ENCODE measurements at regions not wholly inside any gene's neighbourhood (a gene's known extent, or its start where the extent isn't known, plus 50 kb on each side); places are given as distances from the start of the nearest gene placed in this dataset.
"Not testable (repeated sequence)": the region's sequence is repeated elsewhere in the genome, so short reads cannot be mapped to it uniquely, and the experiment has no call there.

DNA sequence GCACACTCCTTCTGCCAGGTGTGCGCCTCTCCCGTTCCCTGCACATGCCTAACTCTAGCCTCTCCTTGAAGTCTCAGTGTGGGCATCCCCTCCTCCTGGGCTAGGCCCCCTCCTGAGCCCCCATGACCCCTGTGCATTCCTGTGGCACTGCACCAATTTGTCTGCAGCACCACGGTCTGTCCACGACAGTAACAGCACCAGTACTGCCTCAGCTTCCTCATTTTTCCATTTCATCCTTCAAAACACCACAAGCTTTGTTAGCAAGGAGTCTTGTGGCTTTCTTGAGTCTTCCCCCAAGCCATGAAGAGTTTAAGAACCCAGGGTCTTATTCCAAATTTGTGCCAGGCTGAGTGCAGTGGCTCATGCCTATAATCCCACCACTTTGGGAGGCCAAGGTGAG, 182.4 kb downstream of the TBC1D2B start:
- not testable (repeated sequence) for H3K27ac ChIP-seq (ENCODE audit: low read length); H3K36me3 ChIP-seq (ENCODE audit: control insufficient read depth in 2 of 2, insufficient read depth in 2 of 2, low read length in 2 of 2); H3K9me3 ChIP-seq (ENCODE audit: control insufficient read depth in 2 of 2, low read length in 2 of 2); H3K9ac ChIP-seq (ENCODE audit: low read length in 2 of 2); H3K4me3 ChIP-seq (ENCODE audit: low read length in 2 of 2); H3K4me1 ChIP-seq (ENCODE audit: control insufficient read depth, insufficient read depth, low read length); H3K27me3 ChIP-seq (ENCODE audit: control insufficient read depth in 1 of 2, insufficient read depth in 2 of 2, low read length in 2 of 2)

- H3K36me3 ChIP-seq (ENCODE audit: control insufficient read depth in 2 of 2, insufficient read depth in 2 of 2, low read length in 2 of 2); H3K4me1 ChIP-seq (ENCODE audit: control insufficient read depth, insufficient read depth, low read length); H3K27ac ChIP-seq (ENCODE audit: low read length); H3K9me3 ChIP-seq (ENCODE audit: control insufficient read depth in 2 of 2, low read length in 2 of 2); H3K4me3 ChIP-seq (ENCODE audit: low read length in 2 of 2); H3K9ac ChIP-seq (ENCODE audit: low read length in 2 of 2); H3K27me3 ChIP-seq (ENCODE audit: control insufficient read depth in 1 of 2, insufficient read depth in 2 of 2, low read length in 2 of 2): not testable (repeated sequence)
These were observed 183.6 kb downstream of the TBC1D2B start for GRCh38 chr15:77893671-77894640.

GRCh38 chr15:77893246-77893645, 184.3 kb downstream of the TBC1D2B start:
- H3K9me3 ChIP-seq (ENCODE audit: control insufficient read depth in 2 of 2, low read length in 2 of 2); H3K9ac ChIP-seq (ENCODE audit: low read length in 2 of 2); H3K27me3 ChIP-seq (ENCODE audit: control insufficient read depth in 1 of 2, insufficient read depth in 2 of 2, low read length in 2 of 2); H3K4me3 ChIP-seq (ENCODE audit: low read length in 2 of 2); H3K4me1 ChIP-seq (ENCODE audit: control insufficient read depth, insufficient read depth, low read length); H3K36me3 ChIP-seq (ENCODE audit: control insufficient read depth in 2 of 2, insufficient read depth in 2 of 2, low read length in 2 of 2); H3K27ac ChIP-seq (ENCODE audit: low read length): not testable (repeated sequence)

DNA sequence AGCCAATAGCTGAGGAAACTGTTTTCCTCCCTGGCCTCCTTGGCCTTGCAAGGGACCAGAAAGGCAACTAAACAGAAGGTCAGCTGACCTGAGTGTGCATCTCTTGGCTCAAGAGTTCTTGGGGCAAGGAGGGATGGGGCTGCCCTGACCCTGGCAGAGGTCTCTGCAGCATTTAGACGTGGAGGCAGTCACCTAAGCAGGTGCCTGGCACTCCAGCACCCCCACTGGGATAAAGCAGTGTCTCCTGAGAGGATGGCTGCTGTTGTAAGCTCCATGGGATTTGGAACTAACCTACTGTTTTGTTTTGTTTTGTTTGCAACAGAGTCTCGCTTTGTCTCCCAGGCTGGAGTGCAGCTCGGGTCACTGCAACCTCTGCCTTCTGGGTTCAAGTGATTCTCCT, 185.2 kb downstream of the TBC1D2B start:
- no peak overlapping the region for H3K27ac ChIP-seq (ENCODE audit: low read length)
- peaks cover 2% of the 10 kb centered on the region for H3K4me1 ChIP-seq (ENCODE audit: control insufficient read depth, insufficient read depth, low read length)
- no peaks in the 10 kb centered on the region for H3K36me3 ChIP-seq (ENCODE audit: control insufficient read depth in 2 of 2, insufficient read depth in 2 of 2, low read length in 2 of 2)
- H3K27me3 ChIP-seq (ENCODE audit: control insufficient read depth in 1 of 2, insufficient read depth in 2 of 2, low read length in 2 of 2), result no peaks in the 10 kb centered on the region
- H3K4me3 ChIP-seq (ENCODE audit: low read length in 2 of 2), result no peak overlapping the region
- H3K9ac ChIP-seq (ENCODE audit: low read length in 2 of 2), result no peak overlapping the region
- H3K9me3 ChIP-seq (ENCODE audit: control insufficient read depth in 2 of 2, low read length in 2 of 2), result no peaks in the 10 kb centered on the region

DNA sequence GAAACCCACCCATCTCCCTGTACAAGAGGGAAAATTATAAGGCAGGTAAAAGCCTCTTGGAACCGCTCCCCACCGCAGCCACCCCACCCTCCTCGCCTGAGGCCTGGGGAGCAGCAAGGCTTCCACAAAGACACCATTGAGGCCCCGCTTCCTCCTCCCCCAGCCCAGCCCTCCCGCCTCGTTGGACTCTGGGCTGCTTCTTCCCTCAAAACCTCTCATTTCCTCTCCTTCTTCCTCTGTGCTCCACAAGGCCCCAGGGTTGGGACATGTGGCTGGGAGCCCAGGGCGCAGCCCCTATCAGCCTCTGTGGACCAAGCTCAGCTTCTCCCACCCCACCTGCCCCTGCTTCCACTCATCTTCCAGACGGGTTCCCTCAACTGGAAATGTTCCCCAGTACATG, 185.6 kb downstream of the TBC1D2B start:
- H3K4me1 ChIP-seq (ENCODE audit: control insufficient read depth, insufficient read depth, low read length); H3K9ac ChIP-seq (ENCODE audit: low read length in 2 of 2); H3K27ac ChIP-seq (ENCODE audit: low read length): not testable (repeated sequence)

DNA sequence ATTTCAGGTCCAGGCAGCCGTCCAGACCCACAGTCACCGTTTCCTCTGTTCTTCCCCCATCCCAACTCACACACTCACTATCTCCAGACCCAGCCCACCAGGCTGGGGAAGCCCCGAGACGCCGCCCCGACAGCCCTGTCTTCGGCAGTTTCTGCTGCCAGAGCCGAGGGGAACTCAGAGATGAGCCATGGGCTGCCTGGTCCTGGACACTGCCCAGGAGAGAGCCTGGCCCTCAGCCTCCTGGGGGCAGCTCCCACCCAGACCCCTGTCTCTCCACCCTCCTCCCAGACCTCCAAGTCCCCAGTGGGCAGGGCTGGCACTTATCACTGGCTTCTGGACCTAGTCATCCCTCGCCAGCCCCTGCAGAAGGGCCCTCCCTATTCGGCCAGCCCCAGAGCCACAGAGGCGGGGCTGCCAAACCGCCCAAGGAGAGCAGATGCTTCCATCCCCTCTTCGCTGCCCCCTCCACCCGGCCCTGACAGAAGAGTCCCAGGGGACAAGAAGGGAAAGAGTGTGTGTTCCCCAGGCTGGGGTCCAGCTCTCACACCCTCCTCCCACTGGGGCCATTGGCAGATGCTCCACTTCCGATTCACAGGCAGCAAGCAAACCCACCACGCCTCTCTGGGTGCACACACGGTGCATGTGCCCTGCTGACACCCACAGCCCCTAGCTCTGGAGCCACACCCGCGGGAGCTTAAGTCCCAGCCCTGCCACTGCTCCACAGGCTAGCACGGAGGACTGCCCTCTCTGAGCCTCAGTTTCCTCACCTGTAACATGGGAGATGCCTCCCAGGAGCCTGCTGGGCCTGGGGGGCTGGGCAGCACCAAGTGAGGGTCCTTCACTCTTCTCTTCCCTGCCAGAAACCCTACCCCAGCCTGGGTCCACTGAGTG, 186.4 kb downstream of the TBC1D2B start:
- H3K27ac ChIP-seq (ENCODE audit: low read length); H3K9ac ChIP-seq (ENCODE audit: low read length in 2 of 2); H3K4me3 ChIP-seq (ENCODE audit: low read length in 2 of 2); H3K36me3 ChIP-seq (ENCODE audit: control insufficient read depth in 2 of 2, insufficient read depth in 2 of 2, low read length in 2 of 2); H3K4me1 ChIP-seq (ENCODE audit: control insufficient read depth, insufficient read depth, low read length); H3K27me3 ChIP-seq (ENCODE audit: control insufficient read depth in 1 of 2, insufficient read depth in 2 of 2, low read length in 2 of 2); H3K9me3 ChIP-seq (ENCODE audit: control insufficient read depth in 2 of 2, low read length in 2 of 2): not testable (repeated sequence)

More for the DNA sequence above, 185.6 kb downstream of the TBC1D2B start:
- H3K9me3 ChIP-seq (ENCODE audit: control insufficient read depth in 2 of 2, low read length in 2 of 2); H3K27me3 ChIP-seq (ENCODE audit: control insufficient read depth in 1 of 2, insufficient read depth in 2 of 2, low read length in 2 of 2); H3K4me3 ChIP-seq (ENCODE audit: low read length in 2 of 2); H3K36me3 ChIP-seq (ENCODE audit: control insufficient read depth in 2 of 2, insufficient read depth in 2 of 2, low read length in 2 of 2): not testable (repeated sequence)

DNA sequence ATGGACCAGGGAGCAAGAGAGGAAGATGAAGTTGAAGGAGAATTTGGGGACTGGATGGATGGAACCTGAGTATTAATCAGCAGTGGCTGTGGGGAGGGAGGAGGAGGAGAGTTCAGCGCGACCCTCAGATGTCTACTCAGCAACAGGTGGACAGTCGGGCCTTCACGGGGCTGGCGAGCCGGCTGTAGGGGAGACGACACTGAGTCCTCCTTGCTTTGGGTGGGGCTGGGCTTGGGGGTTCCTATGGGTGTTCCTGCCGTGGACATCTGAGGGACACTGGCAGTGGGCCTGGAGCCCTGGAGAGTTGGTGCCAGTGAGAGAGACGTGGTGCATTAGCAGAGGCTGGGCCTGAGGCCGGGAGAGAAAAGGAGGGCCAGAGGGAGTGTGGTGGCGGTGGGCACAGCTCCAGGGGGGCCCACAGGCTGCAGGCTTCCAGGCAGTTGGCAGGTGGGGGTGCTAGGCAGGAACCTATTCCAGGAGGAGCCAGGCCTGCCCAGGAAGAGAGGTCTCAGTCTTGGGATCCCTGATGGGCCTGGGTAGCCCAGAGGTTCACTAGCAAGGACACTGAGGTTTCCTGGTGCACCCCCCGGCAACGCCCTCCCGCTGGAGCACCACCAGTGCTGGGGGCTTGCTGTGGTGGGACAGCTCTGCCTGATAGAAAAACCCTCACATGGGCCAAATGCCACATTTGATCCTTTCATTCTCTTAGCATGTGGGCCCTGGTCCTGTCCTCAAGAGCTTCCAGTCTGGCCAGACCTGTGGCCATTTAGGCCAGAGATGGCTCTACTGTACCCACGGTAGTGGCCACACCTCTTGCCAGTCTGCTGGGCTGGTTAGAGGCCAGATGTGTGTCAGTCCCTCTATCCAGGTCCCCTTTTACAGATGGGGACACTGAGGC, 187.4 kb downstream of the TBC1D2B start:
- not testable (repeated sequence) for H3K4me1 ChIP-seq (ENCODE audit: control insufficient read depth, insufficient read depth, low read length); H3K9ac ChIP-seq (ENCODE audit: low read length in 2 of 2); H3K4me3 ChIP-seq (ENCODE audit: low read length in 2 of 2); H3K27ac ChIP-seq (ENCODE audit: low read length); H3K9me3 ChIP-seq (ENCODE audit: control insufficient read depth in 2 of 2, low read length in 2 of 2); H3K36me3 ChIP-seq (ENCODE audit: control insufficient read depth in 2 of 2, insufficient read depth in 2 of 2, low read length in 2 of 2); H3K27me3 ChIP-seq (ENCODE audit: control insufficient read depth in 1 of 2, insufficient read depth in 2 of 2, low read length in 2 of 2)

- Histone ChIP-seq H3K4me1 (ENCODE audit: control insufficient read depth, insufficient read depth, low read length) (peaks cover 5% of the 10 kb centered on the region), H3K27me3 (ENCODE audit: control insufficient read depth in 1 of 2, insufficient read depth in 2 of 2, low read length in 2 of 2) (no peaks in the 10 kb centered on the region), H3K9ac (ENCODE audit: low read length in 2 of 2) (no peak overlapping the region), H3K27ac (ENCODE audit: low read length) (no peak overlapping the region), H3K9me3 (ENCODE audit: control insufficient read depth in 2 of 2, low read length in 2 of 2) (no peaks in the 10 kb centered on the region), H3K36me3 (ENCODE audit: control insufficient read depth in 2 of 2, insufficient read depth in 2 of 2, low read length in 2 of 2) (no peaks in the 10 kb centered on the region), H3K4me3 (ENCODE audit: low read length in 2 of 2) (no peak overlapping the region)
These were observed 188.3 kb downstream of the TBC1D2B start for GRCh38 chr15:77889009-77889806.

DNA sequence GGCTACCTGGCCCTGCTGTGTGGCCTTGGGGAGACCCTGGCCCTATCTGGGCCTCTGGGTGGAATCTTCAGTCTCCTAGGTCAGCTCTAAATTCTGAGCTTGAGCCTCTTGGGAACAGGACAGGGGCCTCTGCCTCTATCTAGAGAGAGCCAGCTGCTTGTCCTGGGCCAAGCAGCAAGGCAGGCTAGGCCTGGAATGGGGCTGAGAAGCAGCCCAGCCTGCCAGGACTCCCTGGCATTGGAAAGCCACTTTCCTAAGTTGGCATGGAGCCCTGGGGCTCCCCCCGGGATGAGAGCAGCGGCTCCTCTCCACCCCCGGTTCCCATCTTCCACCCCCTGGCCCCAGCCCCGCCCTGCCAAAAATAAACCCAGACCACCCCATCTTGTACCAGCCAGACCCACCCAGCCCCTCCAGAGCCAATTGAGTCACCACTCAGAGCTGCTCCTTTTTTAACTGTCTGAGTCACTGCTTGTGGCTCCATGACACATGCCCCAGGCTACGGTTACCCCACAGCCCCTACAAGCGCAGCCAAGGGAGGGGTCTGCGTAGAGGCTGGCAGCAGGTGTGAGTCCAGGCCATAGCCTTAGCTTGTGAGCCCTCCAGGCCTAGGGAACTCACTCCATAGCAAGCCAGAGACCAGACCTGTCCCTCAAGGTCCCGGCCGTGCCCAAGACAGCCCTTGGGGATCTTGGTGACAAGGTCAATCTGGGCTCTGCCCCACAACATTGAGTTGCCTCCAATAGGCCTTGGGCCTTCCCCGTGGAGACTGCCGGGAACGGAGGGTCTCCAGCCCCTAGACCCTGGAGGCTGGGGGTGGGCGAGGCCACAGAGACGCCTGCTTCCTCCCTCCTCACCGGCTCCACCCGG, 189.7 kb downstream of the TBC1D2B start:
- not testable (repeated sequence) for H3K36me3 ChIP-seq (ENCODE audit: control insufficient read depth in 2 of 2, insufficient read depth in 2 of 2, low read length in 2 of 2); H3K9me3 ChIP-seq (ENCODE audit: control insufficient read depth in 2 of 2, low read length in 2 of 2); H3K4me1 ChIP-seq (ENCODE audit: control insufficient read depth, insufficient read depth, low read length); H3K27ac ChIP-seq (ENCODE audit: low read length); H3K9ac ChIP-seq (ENCODE audit: low read length in 2 of 2); H3K27me3 ChIP-seq (ENCODE audit: control insufficient read depth in 1 of 2, insufficient read depth in 2 of 2, low read length in 2 of 2); H3K4me3 ChIP-seq (ENCODE audit: low read length in 2 of 2)
